ENCODE measurements at regions not wholly inside any gene's neighbourhood (a gene's known extent, or its start where the extent isn't known, plus 50 kb on each side); places are given as distances from the start of the nearest gene placed in this dataset.

- TF ChIP-seq CTCF (IDR thresholded peaks at IDR 0.05): no peak
- TF ChIP-seq POLR2A (IDR thresholded peaks at IDR 0.05): no peak
These were observed 159.2 kb upstream of the SLC38A2 start for GRCh38 chr12:46531804-46532203.

All from right lobe of liver (tissue), 4 donors.